AG04449 (cell line): ENCODE measurements at regions not wholly inside any gene's neighbourhood (a gene's known extent, or its start where the extent isn't known, plus 50 kb on each side); places are given as distances from the start of the nearest gene placed in this dataset.
A peak's percentile ranks its signal among the peaks of the same experiment; 100 is the strongest.

ENCODE experiments used
- CTCF ChIA-PET: fragments of 350-600 bp; formaldehyde crosslinking; extraction: SDS; loops from one replicate; lab custom pipeline; 2021; ENCODE audit warnings: antibody characterized with exemption; lab: Yijun Ruan, JAX
- POLR2A ChIA-PET: fragments of 400-600, 350-600 bp; formaldehyde crosslinking; extraction: SDS; loops from one replicate; lab custom pipeline; 2020; ENCODE audit warnings: antibody characterized with exemption, inconsistent platforms; lab: Yijun Ruan, JAX
- DNase-seq: peaks from one replicate; pipeline ENCODE4 v3.0.0-alpha.2; 2010; ENCODE audit warnings: low read depth, low spot score
- H3K4me3 ChIP-seq: 2 replicates; pipeline ENCODE4 v1.5.1; 2011; ENCODE audit warnings: low read depth, mild to moderate bottlenecking, control low read depth, low read length
- CTCF ChIP-seq: IDR thresholded peaks from one replicate; pipeline ENCODE4 v1.5.1; 2011; ENCODE audit warnings: mild to moderate bottlenecking, moderate library complexity, low read length, control low read depth, inconsistent platforms; ENCODE audit not compliant: insufficient read depth; ENCODE audit errors: missing control alignments

DNA sequence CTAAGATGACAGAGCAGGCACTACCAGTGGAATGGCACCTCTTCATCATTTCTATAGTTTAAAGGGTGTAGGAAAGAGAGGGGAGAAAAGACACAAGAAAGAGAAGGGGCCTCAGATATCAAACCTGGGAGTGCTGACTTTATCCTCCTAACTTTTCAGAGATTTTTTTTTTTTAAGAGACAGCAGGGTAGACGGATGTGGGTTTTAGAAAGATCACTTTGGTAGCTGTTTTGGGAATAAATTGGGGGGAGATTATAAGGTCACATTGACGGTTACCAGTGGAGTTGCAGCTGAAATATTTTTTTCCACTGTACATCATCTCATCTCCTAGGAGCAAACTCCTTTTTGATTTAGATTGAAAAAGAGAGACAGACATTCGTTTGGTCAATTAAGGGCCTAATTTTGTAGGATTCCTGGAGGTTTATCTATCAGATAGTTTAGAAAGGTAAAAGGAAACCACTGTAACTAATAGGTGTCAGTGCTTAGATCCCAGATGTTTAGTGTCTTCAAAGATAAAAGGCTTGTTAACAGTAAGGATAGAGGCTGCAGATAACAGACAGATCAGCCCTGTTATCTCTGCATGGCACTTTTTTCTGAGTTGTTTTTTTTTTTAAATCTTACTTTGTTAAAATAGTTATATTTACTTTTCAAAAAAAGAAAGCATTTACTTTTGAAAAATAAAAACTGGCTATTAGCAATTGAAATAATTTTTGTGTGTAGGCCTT, 1057.0 kb downstream of the IGSF11 start:
- DNase-seq, result no peak
- H3K4me3 ChIP-seq, result no peak overlapping the region
- CTCF ChIA-PET, result interaction anchor here (3.6 kb wide), 1 partner anchor 20 kb away, joined by 18 read pairs; no protein-coding TSS in a partner anchor
- POLR2A ChIA-PET, result no interaction called here
- TF ChIP-seq CTCF, result no peak

DNA sequence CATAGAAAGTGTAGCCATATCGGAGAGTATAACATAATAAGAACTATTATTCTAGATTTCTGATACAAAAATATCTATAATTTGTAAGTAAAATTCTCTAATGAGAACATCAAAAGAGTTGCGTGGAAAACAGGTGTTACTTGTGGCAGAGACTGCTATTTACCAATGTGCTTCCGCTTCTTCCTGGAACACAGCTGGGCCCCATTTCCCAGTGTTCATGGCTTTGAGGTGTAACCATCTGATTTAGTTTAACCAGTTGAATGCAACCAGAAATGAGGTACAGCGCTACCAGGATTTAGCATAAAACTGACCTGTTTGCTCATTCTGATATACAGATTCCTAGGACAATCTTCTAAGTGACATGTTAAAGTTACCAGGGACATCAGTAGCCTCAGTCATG, 1055.2 kb downstream of the IGSF11 start:
- ChIA-PET POLR2A (no interaction called here), CTCF (interaction anchor here (3.6 kb wide), 1 partner anchor 18 kb away, joined by 18 read pairs; no protein-coding TSS in a partner anchor)
- H3K4me3 ChIP-seq, result no peak overlapping the region
- no peak for TF ChIP-seq CTCF
- no peak for DNase-seq

DNA sequence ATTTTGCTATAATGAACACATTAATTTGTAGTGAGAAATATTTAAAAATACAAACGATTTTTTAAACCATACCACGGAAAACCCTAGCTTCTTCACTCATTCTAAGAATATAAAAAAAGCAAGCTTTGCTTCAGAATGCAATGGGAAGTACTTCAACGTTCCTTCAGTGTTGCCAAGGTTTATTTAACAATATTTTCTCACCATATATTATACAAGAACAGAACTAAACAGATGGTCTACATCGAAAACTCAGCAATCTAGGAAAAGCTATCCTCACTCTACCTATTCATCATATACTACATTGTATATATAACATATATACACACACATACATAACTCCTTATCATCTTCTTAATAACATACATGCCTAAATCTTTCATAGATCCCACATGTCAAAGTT, 1047.4 kb downstream of the IGSF11 start:
- no peak for DNase-seq
- no peak for TF ChIP-seq CTCF
- H3K4me3 ChIP-seq, result no peak overlapping the region
- ChIA-PET POLR2A (no interaction called here), CTCF (interaction anchor here (1.3 to 1.9 kb wide), 2 partner anchors 9 to 10 kb away, joined by 4 to 16 read pairs; no protein-coding TSS in a partner anchor)

DNA sequence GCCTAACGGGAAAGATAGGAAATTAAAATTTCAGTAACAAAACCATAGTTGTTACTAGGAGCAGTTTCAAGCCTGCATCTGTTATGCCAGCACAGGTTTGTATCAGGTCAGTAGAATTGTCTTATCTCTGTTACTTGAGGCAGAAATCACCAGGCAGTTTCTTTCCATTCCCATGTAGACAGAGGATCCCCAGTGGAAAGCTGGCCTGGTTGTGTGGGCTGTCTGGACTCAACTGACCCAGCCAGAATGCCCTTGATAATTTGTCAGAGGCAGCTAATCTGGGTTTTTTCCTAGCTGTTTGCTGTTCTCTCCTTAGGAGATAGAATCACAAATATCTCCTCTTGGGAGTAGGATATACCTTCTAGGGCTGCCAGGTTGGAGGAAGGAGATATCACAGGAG, 1044.7 kb downstream of the IGSF11 start:
- TF ChIP-seq CTCF, result no peak
- ChIA-PET POLR2A (no interaction called here), CTCF (interaction anchor here (1.8 kb wide), 1 partner anchor 7 kb away, joined by 5 read pairs; no protein-coding TSS in a partner anchor)
- no peak for DNase-seq
- no peak overlapping the region for H3K4me3 ChIP-seq

DNA sequence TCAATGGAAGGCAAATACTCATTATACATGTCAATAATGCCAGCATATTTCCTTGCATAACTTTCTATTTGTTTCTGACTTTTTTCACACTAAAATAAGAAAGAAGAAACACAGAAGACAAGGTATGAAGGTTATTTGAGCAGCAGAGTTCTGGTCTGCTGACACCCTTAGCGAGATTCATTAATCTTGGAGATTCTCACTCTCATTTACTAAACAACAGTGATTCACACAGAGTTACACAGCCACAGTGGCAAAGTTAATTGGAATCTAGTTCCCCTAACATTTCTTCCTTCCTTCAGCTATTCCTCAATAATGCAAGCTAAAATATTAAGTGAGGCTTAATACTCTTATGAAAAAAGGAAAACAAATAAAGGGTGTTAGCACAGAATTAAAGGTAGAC, 1044.0 kb downstream of the IGSF11 start:
- no peak for TF ChIP-seq CTCF
- DNase-seq, result no peak
- no peak overlapping the region for H3K4me3 ChIP-seq
- ChIA-PET CTCF (no interaction called here), POLR2A (no interaction called here)

DNA sequence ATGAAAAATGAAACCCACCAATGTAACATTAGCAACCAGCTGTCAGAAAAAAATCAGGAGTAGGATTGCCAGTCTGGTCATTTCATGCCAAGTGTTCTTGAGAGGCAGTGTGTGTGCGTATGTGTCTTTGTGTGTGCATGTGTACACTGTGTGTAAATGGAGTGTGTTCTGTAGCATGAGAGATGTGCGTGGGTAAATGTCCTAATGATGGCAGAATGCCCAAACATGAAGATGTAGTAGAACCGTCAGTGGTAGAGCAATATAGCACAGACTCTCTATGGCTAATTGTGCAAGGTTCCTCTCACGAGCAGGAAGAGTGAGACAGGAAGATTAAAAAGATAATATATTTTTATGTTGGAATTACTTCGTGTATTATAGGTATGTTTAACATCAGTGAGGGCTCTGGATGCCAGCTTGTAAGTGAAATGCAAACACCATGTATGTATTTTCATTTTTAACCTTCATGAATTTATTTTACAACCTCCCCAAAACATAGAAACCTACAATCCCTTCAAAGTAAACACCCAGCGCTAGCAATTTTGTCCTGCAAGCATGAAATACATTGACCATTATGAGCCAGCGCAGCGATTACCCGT, 1038.7 kb downstream of the IGSF11 start:
- peak overlapping the region; percentile 81 for H3K4me3 ChIP-seq
- TF ChIP-seq CTCF, result no peak
- CTCF ChIA-PET, result interaction anchor here (0.6 to 2.3 kb wide), 7 partner anchors 9 to 1225 kb away, joined by 3 to 18 read pairs (median 4); no protein-coding TSS in a partner anchor
- DNase-seq, result no peak
- POLR2A ChIA-PET, result no interaction called here
